ENCODE measurements at regions not wholly inside any gene's neighbourhood (a gene's known extent, or its start where the extent isn't known, plus 50 kb on each side); places are given as distances from the start of the nearest gene placed in this dataset.
A peak's percentile ranks its signal among the peaks of the same experiment; 100 is the strongest.

DNA sequence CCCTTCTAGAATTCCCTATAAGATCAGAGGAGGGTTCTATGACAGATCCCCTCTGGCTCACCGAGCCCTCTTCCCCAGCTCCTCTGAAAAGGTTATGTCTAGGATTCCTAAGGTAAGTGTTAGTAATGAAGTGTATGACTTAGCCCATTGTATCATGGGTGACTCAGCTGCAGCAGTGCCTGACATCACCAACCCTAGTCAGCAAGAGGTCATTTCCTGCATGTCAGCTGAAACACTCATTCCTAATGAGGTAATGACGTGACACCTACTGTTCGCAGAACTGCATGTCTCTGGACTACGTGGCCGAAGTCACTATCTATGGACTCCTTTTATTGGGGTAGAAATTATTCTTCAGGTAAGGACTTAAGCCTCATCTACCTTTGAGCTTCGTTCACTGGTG, 196.1 kb upstream of the MYT1L start:
- H3K4me3 ChIP-seq (replicated peaks in 1 of 2; ENCODE audit: low read depth in 2 of 2, low read length in 2 of 2): no peak overlapping the region
- TF ChIP-seq, protein P1, sequence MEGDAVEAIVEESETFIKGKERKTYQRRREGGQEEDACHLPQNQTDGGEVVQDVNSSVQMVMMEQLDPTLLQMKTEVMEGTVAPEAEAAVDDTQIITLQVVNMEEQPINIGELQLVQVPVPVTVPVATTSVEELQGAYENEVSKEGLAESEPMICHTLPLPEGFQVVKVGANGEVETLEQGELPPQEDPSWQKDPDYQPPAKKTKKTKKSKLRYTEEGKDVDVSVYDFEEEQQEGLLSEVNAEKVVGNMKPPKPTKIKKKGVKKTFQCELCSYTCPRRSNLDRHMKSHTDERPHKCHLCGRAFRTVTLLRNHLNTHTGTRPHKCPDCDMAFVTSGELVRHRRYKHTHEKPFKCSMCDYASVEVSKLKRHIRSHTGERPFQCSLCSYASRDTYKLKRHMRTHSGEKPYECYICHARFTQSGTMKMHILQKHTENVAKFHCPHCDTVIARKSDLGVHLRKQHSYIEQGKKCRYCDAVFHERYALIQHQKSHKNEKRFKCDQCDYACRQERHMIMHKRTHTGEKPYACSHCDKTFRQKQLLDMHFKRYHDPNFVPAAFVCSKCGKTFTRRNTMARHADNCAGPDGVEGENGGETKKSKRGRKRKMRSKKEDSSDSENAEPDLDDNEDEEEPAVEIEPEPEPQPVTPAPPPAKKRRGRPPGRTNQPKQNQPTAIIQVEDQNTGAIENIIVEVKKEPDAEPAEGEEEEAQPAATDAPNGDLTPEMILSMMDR (IDR thresholded peaks at IDR 0.05; ENCODE audit: low read depth, low read length): no peak
- peak in 1 of 2 donors; percentile 6 for DNase-seq (ENCODE audit: low read depth in 2 of 2)

DNA sequence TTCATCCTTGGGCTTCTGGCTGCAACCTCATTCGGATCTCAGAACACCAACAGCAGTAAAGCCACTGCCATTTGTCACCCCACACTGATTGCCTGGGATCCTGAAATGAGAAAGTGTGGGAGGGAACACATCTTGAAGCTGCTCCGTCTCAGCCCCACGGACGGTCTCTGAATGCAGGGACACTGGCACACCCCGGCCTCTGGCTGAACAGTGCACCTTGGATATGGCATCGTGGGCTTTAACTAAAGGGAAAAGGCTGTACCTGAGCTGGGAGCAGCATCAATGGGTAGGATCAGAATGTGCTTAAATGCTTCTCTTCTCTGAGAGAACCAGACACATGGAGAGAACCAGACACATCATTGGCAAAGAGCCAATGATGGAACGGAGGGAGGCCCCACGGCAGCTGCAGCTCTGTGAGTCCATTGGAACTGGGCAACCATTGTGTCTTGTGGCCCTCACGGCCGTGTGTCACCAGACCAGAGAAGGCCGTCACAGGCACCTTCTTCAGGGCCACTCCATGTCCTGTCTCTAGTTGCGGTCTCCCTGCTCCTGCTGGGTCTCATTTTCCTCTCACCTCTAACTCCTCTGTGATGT, 193.4 kb upstream of the MYT1L start:
- TF ChIP-seq, protein P1 (IDR thresholded peaks at IDR 0.05; ENCODE audit: low read depth, low read length): no peak
- DNase-seq (ENCODE audit: low read depth in 2 of 2): no peak
- no peak overlapping the region for H3K4me3 ChIP-seq (replicated peaks in 1 of 2; ENCODE audit: low read depth in 2 of 2, low read length in 2 of 2)

DNA sequence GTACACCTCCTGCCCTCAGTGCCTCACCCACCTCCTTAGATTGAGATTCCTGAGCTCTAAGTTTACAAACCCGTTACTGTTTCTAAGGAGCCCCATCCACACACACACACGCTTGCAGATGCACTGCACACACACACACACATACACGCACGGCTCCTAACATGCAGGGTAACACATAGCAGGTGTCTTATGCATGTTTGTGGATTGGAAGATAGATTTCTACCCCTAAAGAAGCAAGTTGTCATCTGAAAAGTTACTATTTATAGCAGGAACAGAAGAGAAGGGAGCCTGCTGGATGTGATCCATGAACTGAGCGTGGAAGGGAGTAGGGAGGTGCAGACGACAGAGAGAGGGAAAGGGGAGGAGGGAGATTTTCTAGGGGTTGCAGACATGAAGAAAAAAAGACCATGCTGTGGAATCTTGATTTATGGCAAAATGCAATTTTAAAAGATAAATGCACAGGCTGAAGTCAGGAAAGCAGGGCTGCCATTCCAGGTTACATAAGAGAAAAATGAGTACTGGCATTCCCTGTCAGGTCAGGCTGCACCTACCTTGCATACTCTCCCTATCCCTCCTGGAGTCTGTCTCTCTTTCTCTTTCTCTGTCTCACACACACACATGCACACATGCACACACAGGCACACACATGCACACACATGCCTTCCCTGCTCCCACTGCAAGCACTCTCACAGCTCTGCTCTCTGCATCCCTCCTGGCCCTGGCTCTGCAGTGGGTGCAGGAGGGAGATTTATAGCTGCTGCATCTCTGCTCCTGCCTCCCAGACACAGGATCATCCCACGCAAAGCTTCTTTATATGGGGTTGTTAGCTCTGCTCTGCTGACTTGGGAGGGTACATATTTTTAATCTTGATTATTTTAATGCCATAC, 192.6 kb upstream of the MYT1L start:
- H3K4me3 ChIP-seq (replicated peaks in 1 of 2; ENCODE audit: low read depth in 2 of 2, low read length in 2 of 2): no peak overlapping the region
- DNase-seq (ENCODE audit: low read depth in 2 of 2): no peak
- TF ChIP-seq, protein P1 (IDR thresholded peaks at IDR 0.05; ENCODE audit: low read depth, low read length): no peak

DNA sequence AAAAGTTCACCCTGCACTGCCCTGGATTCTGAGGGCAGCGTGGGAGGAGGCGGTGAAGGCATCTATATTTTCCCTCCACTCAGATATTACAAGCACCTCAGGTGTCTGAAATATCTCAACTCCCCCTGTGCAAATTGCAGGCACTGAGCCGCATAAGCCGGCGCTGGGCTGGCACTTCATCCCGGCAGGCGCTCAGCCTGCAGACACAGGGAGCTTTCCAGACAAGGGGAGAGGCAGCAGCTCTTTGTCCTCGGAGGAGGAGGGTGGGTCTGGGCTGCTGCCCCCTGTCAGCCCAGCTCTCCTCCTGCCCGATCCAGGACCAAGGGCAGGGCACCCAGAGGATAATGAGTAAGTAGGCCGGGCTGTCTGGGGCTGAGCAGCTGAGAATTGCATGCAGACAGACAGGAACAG, 189.3 kb upstream of the MYT1L start:
- DNase-seq (ENCODE audit: low read depth in 2 of 2): no peak
- TF ChIP-seq, protein P1 (IDR thresholded peaks at IDR 0.05; ENCODE audit: low read depth, low read length): no peak
- no peak overlapping the region for H3K4me3 ChIP-seq (replicated peaks in 1 of 2; ENCODE audit: low read depth in 2 of 2, low read length in 2 of 2)

DNA sequence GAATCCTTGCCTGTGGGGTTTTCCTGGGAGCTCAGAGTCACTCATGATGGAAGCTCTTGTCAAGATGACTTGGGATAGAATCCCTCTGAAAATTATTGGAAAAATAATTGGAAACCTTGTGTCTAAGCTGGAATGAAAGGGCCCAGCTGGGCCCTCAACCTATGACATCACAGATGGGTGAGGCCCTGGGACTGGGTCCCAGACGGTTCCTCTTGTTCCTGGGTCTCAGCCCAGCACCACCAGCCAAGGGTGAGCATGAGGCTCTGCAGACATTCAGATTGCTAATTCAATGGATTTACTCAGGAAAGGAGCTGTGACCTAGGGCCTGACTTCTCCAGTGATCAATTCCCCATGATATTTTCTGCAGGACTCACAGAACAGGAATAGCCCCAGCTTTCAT, 188.3 kb upstream of the MYT1L start:
- H3K4me3 ChIP-seq (replicated peaks in 1 of 2; ENCODE audit: low read depth in 2 of 2, low read length in 2 of 2): no peak overlapping the region
- DNase-seq (ENCODE audit: low read depth in 2 of 2): no peak
- TF ChIP-seq, protein P1 (IDR thresholded peaks at IDR 0.05; ENCODE audit: low read depth, low read length): no peak

DNA sequence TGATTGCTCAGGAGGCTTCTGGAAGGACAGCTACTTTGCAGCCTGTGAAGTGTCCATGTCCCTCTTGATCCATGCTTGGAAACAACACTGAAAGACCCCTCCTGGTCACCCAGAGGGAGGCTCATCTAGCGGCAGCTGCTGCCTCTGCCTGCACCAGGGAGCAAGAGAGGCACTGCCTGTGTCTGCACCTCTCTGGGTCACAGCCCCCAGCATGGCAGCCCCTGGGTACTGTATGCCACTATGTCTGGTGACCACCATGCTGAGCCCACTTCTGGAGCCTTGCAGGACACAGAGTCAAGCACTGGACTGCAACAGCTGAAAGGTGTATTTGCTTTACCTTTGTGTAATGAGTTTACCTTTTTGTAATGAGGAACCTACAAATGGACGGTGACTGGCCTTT, 186.3 kb upstream of the MYT1L start:
- TF ChIP-seq, protein P1 (IDR thresholded peaks at IDR 0.05; ENCODE audit: low read depth, low read length): no peak
- no peak overlapping the region for H3K4me3 ChIP-seq (replicated peaks in 1 of 2; ENCODE audit: low read depth in 2 of 2, low read length in 2 of 2)
- DNase-seq (ENCODE audit: low read depth in 2 of 2): no peak
